Activated naive CD8-positive, alpha-beta T cell treated with anti-CD3 and anti-CD28 coated beads, Interleukin-2, amount 50 U/mL, for 24 hours (primary cell): ENCODE measurements at regions not wholly inside any gene's neighbourhood (a gene's known extent, or its start where the extent isn't known, plus 50 kb on each side); places are given as distances from the start of the nearest gene placed in this dataset.
"Not testable (repeated sequence)": the region's sequence is repeated elsewhere in the genome, so short reads cannot be mapped to it uniquely, and the experiment has no call there.

Source experiments
- ATAC-seq: fragments of 150-1000 bp; cut with Tn5 transposase; one replicate; pipeline ENCODE4 v1.10.0; 2021
- DNase-seq: peaks from one replicate; pipeline ENCODE4 v3.0.0; 2021
- H3K27ac Mint-ChIP-seq: one replicate; pipeline ENCODE4 v1.8.0; 2021; ENCODE audit warnings: mild to moderate bottlenecking, mixed read lengths
- H3K27me3 Mint-ChIP-seq: one replicate; pipeline ENCODE4 v1.8.0; 2021; ENCODE audit warnings: mixed read lengths
- H3K36me3 Mint-ChIP-seq: one replicate; pipeline ENCODE4 v1.8.0; 2021; ENCODE audit warnings: low read depth, mixed read lengths
- H3K4me1 Mint-ChIP-seq: one replicate; pipeline ENCODE4 v1.8.0; 2021; ENCODE audit warnings: mixed read lengths
- H3K4me3 Mint-ChIP-seq: one replicate; pipeline ENCODE4 v1.8.0; 2021; ENCODE audit warnings: mild to moderate bottlenecking, moderate library complexity, mixed read lengths
- H3K9me3 Mint-ChIP-seq: one replicate; pipeline ENCODE4 v1.8.0; 2021; ENCODE audit warnings: mixed read lengths

GRCh38 chr9:100730086-100730485 is 152.2 kb downstream of the CAVIN4 start:
- Mint-ChIP-seq H3K27ac (no peak overlapping the region), H3K27me3 (no peaks in the 10 kb centered on the region), H3K4me3 (no peak overlapping the region), H3K9me3 (peaks cover 5% of the 10 kb centered on the region), H3K36me3 (no peaks in the 10 kb centered on the region), H3K4me1 (no peaks in the 10 kb centered on the region)
- ATAC-seq (no peak), DNase-seq (no peak)

GRCh38 chr9:100731038-100731556 is 153.2 kb downstream of the CAVIN4 start:
- no peaks in the 10 kb centered on the region for H3K27me3 Mint-ChIP-seq
- ATAC-seq = no peak
- no peaks in the 10 kb centered on the region for H3K36me3 Mint-ChIP-seq
- H3K9me3 Mint-ChIP-seq = peaks cover 5% of the 10 kb centered on the region
- no peak for DNase-seq
- no peak overlapping the region for H3K4me3 Mint-ChIP-seq
- H3K4me1 Mint-ChIP-seq = no peaks in the 10 kb centered on the region
- no peak overlapping the region for H3K27ac Mint-ChIP-seq

- H3K4me1 Mint-ChIP-seq = no peaks in the 10 kb centered on the region
- H3K27ac Mint-ChIP-seq = no peak overlapping the region
- H3K36me3 Mint-ChIP-seq = no peaks in the 10 kb centered on the region
- H3K4me3 Mint-ChIP-seq = no peak overlapping the region
- H3K27me3 Mint-ChIP-seq = no peaks in the 10 kb centered on the region
- no peak for ATAC-seq
- peaks cover 5% of the 10 kb centered on the region for H3K9me3 Mint-ChIP-seq
- DNase-seq = no peak
These were observed 153.7 kb downstream of the CAVIN4 start for GRCh38 chr9:100731557-100731956.

DNA sequence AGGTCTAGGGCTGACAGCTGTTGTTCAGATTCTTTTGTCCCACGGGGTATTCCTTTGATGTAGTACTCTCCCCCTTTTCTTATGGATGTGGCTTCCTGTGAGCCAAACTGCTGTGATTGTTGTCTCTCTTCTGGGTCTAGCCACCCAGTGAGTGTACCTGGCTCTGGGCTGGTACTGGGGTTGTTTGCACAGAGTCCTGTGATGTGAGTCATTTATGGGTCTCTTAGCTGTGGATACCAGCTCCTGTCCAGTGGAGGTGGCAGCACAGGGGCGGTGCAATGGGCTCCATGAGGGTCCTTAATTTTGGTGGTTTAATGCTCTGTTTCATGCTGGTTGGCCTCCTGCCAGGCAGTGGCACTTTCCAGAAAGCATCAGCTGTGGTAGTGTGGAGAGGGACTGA is 161.3 kb downstream of the CAVIN4 start:
- H3K36me3 Mint-ChIP-seq = no peaks in the 10 kb centered on the region
- H3K27me3 Mint-ChIP-seq = peaks cover 2% of the 10 kb centered on the region
- no peak overlapping the region for H3K4me3 Mint-ChIP-seq
- ATAC-seq (no peak), DNase-seq (no peak)
- peaks cover 36% of the 10 kb centered on the region for H3K9me3 Mint-ChIP-seq
- H3K4me1 Mint-ChIP-seq = no peaks in the 10 kb centered on the region
- H3K27ac Mint-ChIP-seq = no peak overlapping the region

- Mint-ChIP-seq H3K36me3 (no peaks in the 10 kb centered on the region), H3K9me3 (peaks cover 37% of the 10 kb centered on the region), H3K4me1 (no peaks in the 10 kb centered on the region), H3K4me3 (no peak overlapping the region), H3K27ac (no peak overlapping the region), H3K27me3 (peaks cover 2% of the 10 kb centered on the region)
- DNase-seq = no peak
- ATAC-seq = no peak
These were observed 161.8 kb downstream of the CAVIN4 start for GRCh38 chr9:100739666-100740065.

DNA sequence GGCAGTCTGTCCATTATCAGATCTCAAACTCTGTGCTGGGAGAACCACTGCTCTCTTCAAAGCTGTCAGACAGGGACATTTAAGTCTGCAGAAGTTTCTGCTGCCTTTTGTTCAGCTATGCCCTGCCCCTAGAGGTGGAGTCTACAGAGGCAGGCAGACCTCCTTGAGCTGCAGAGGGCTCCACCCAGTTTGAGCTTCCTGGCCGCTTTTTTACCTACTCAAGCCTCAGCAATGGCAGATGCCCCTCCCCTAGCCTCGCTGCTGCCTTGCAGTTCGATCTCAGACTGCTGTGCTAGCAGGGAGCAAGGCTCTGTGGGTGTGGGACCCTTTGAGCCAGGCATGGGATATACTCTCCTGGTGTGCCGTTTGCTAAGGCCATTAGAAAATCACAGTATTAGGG is 171.1 kb downstream of the CAVIN4 start:
- not testable (repeated sequence) for H3K4me3 Mint-ChIP-seq, ATAC-seq, H3K4me1 Mint-ChIP-seq, DNase-seq, H3K36me3 Mint-ChIP-seq, H3K27ac Mint-ChIP-seq, H3K27me3 Mint-ChIP-seq
- H3K9me3 Mint-ChIP-seq = peaks cover 18% of the 10 kb centered on the region

GRCh38 chr9:100756217-100756616 is 178.3 kb downstream of the CAVIN4 start:
- Mint-ChIP-seq H3K27me3 (peaks cover 2% of the 10 kb centered on the region), H3K4me3 (no peak overlapping the region), H3K27ac (no peak overlapping the region), H3K9me3 (peaks cover 3% of the 10 kb centered on the region), H3K36me3 (no peaks in the 10 kb centered on the region), H3K4me1 (no peaks in the 10 kb centered on the region)
- ATAC-seq (no peak), DNase-seq (no peak)

GRCh38 chr9:100759215-100759614 is 181.3 kb downstream of the CAVIN4 start:
- H3K4me1 Mint-ChIP-seq = no peaks in the 10 kb centered on the region
- no peak overlapping the region for H3K27ac Mint-ChIP-seq
- H3K27me3 Mint-ChIP-seq = peaks cover 2% of the 10 kb centered on the region
- no peak for DNase-seq
- H3K9me3 Mint-ChIP-seq = peaks cover 5% of the 10 kb centered on the region
- H3K4me3 Mint-ChIP-seq = no peak overlapping the region
- H3K36me3 Mint-ChIP-seq = no peaks in the 10 kb centered on the region
- ATAC-seq = no peak

DNA sequence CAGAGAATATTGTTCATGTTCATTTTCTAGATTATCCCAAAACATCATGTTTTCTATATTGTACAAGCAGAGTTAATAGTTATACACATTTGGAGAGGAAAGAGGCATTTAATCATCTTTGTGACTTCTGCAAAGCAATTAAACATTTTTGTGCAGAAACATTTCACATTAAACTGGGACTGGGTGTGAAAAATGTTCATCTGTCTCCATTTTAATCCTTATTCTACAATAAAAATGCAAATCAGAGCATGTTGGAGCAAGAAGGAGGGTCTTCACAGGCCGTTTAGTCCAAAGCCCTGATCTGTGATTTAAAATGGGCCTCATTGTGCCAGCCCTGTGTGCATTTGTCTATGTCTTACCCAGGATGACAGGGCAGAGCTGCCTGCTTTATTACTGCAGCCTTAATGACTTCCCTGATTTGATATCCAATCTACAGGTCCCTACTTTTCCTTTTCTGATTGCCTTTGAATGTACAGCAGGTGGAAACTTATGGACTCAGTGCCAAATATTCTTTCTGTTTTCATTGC is 183.5 kb downstream of the CAVIN4 start:
- Mint-ChIP-seq H3K27me3 (peaks cover 2% of the 10 kb centered on the region), H3K9me3 (peaks cover 5% of the 10 kb centered on the region), H3K4me1 (no peaks in the 10 kb centered on the region), H3K4me3 (no peak overlapping the region), H3K36me3 (no peaks in the 10 kb centered on the region), H3K27ac (no peak overlapping the region)
- no peak for DNase-seq
- no peak for ATAC-seq

DNA sequence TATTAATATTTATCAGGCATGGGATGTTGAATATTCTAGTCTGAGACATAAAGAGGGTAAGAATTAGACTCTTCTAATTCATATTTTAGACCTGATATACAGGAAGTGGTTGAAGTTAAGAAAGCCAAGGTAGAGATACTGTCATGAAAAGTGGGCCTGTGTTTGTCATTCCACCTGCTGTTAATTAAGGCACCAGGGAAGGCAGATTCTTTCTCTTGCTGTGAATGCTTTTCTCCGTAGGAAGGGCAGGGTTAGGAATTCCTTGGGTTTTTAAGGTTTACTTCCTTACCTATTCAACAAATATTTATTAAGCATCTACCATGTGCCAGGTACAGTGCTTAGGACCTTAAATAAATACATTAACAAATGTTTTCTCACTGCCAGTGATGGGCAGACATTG is 196.4 kb downstream of the CAVIN4 start:
- Mint-ChIP-seq H3K36me3 (no peaks in the 10 kb centered on the region), H3K4me1 (no peaks in the 10 kb centered on the region), H3K4me3 (no peak overlapping the region), H3K27me3 (peaks cover 7% of the 10 kb centered on the region), H3K27ac (no peak overlapping the region), H3K9me3 (no peaks in the 10 kb centered on the region)
- no peak for ATAC-seq
- DNase-seq = no peak

- no peaks in the 10 kb centered on the region for H3K9me3 Mint-ChIP-seq
- H3K27me3 Mint-ChIP-seq = peaks cover 7% of the 10 kb centered on the region
- no peak overlapping the region for H3K27ac Mint-ChIP-seq
- ATAC-seq = no peak
- no peaks in the 10 kb centered on the region for H3K4me1 Mint-ChIP-seq
- DNase-seq = no peak
- H3K4me3 Mint-ChIP-seq = no peak overlapping the region
- H3K36me3 Mint-ChIP-seq = no peaks in the 10 kb centered on the region
These were observed 197.1 kb downstream of the CAVIN4 start for GRCh38 chr9:100774962-100775361.

GRCh38 chr9:100775912-100776311 is 198.0 kb downstream of the CAVIN4 start:
- ATAC-seq (no peak), DNase-seq (no peak)
- H3K27me3 Mint-ChIP-seq = peaks cover 7% of the 10 kb centered on the region
- H3K9me3 Mint-ChIP-seq = no peaks in the 10 kb centered on the region
- no peaks in the 10 kb centered on the region for H3K4me1 Mint-ChIP-seq
- H3K4me3 Mint-ChIP-seq = no peak overlapping the region
- H3K27ac Mint-ChIP-seq = no peak overlapping the region
- H3K36me3 Mint-ChIP-seq = no peaks in the 10 kb centered on the region

- Mint-ChIP-seq H3K4me3 (no peak overlapping the region), H3K4me1 (no peaks in the 10 kb centered on the region), H3K27me3 (no peaks in the 10 kb centered on the region), H3K27ac (no peak overlapping the region), H3K9me3 (peaks cover 10% of the 10 kb centered on the region), H3K36me3 (no peaks in the 10 kb centered on the region)
- no peak for ATAC-seq
- DNase-seq = no peak
These were observed 206.9 kb downstream of the CAVIN4 start for GRCh38 chr9:100784755-100785154.

DNA sequence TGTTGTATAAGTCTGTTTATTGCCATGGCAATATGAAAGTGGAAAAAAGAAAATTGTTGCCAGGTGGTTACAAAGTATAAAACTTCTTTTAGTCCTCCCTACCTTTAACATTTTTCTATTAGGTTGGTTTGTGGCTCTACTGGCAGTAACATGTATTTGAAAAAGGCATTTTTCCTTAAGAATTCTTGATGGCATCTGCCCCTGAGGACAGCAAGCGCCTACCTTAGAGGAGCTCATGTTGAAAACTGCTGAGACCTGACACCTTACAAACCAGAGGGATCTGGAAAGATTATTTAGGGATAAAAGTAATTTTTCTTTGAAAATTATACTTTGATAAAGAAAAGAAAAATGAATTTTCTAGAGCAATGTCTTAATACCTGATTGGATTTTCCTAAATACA is 208.1 kb downstream of the CAVIN4 start:
- DNase-seq (no peak), ATAC-seq (no peak)
- no peak overlapping the region for H3K27ac Mint-ChIP-seq
- no peaks in the 10 kb centered on the region for H3K4me1 Mint-ChIP-seq
- no peaks in the 10 kb centered on the region for H3K36me3 Mint-ChIP-seq
- H3K9me3 Mint-ChIP-seq = peaks cover 10% of the 10 kb centered on the region
- no peak overlapping the region for H3K4me3 Mint-ChIP-seq
- H3K27me3 Mint-ChIP-seq = no peaks in the 10 kb centered on the region

GRCh38 chr9:100794738-100795269 is 216.9 kb downstream of the CAVIN4 start:
- no peaks in the 10 kb centered on the region for H3K36me3 Mint-ChIP-seq
- no peaks in the 10 kb centered on the region for H3K4me1 Mint-ChIP-seq
- H3K4me3 Mint-ChIP-seq = no peak overlapping the region

GRCh38 chr9:100803956-100804355 is 224.6 kb upstream of the PLPPR1 start:
- no peak for ATAC-seq
- no peak for DNase-seq
- no peaks in the 10 kb centered on the region for H3K4me1 Mint-ChIP-seq
- H3K27ac Mint-ChIP-seq = no peak overlapping the region
- H3K36me3 Mint-ChIP-seq = no peaks in the 10 kb centered on the region
- no peak overlapping the region for H3K4me3 Mint-ChIP-seq
- H3K9me3 Mint-ChIP-seq = no peaks in the 10 kb centered on the region
- H3K27me3 Mint-ChIP-seq = no peaks in the 10 kb centered on the region

More at GRCh38 chr9:100794738-100795269, 216.9 kb downstream of the CAVIN4 start:
- no peak for DNase-seq
- Mint-ChIP-seq H3K9me3 (no peaks in the 10 kb centered on the region), H3K27me3 (no peaks in the 10 kb centered on the region), H3K27ac (no peak overlapping the region)
- ATAC-seq = no peak
